ENCODE measurements at regions not wholly inside any gene's neighbourhood (a gene's known extent, or its start where the extent isn't known, plus 50 kb on each side); places are given as distances from the start of the nearest gene placed in this dataset.

DNA sequence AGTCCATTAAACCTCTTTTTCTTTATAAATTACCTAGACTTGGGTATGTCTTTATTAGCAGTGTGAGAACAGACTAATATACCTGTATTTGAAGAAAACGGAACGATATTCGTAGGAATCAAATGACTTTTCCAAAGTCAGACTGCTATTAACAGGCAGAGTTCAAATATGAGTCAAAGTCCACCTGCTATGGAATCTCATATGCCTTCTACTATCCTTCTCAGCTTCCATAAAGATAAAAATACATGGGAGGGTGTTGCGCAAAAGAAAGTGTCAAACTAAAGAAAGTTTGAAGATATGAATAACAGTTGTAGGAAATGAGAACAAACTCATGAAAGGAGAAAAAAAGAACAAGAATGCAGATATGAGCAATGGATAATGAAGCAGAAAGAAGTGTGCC lies 704.6 kb downstream of the EFNB2 start:
- no peak for FAIRE-seq
- no peak for TF ChIP-seq TAF1 (IDR thresholded peaks at IDR 0.05; ENCODE audit: borderline replicate concordance, low read depth, low read length)
- TF ChIP-seq POLR2AphosphoS5 (IDR thresholded peaks at IDR 0.05; ENCODE audit: low read depth, low read length), result no peak
- TF ChIP-seq POLR2A (IDR thresholded peaks at IDR 0.05; ENCODE audit: low read depth, low read length), result no peak

GRCh38 chr13:105827111-105827809 lies 708.2 kb downstream of the EFNB2 start:
- DNase-seq (ENCODE audit: insufficient read length) (no peak), FAIRE-seq (no peak)
- no peak for TF ChIP-seq POLR2AphosphoS5 (IDR thresholded peaks at IDR 0.05; ENCODE audit: low read depth, low read length)
- no peak for TF ChIP-seq TAF1 (IDR thresholded peaks at IDR 0.05; ENCODE audit: borderline replicate concordance, low read depth, low read length)
- TF ChIP-seq POLR2A (IDR thresholded peaks at IDR 0.05; ENCODE audit: low read depth, low read length), result no peak

More for the DNA sequence above, 704.6 kb downstream of the EFNB2 start:
- DNase-seq (ENCODE audit: insufficient read length), result no peak

GRCh38 chr13:105825071-105825470 lies 710.4 kb downstream of the EFNB2 start:
- no peak for TF ChIP-seq POLR2A (IDR thresholded peaks at IDR 0.05; ENCODE audit: low read depth, low read length)
- no peak for TF ChIP-seq TAF1 (IDR thresholded peaks at IDR 0.05; ENCODE audit: borderline replicate concordance, low read depth, low read length)
- TF ChIP-seq POLR2AphosphoS5 (IDR thresholded peaks at IDR 0.05; ENCODE audit: low read depth, low read length), result no peak
- FAIRE-seq, result no peak
- no peak for DNase-seq (ENCODE audit: insufficient read length)

DNA sequence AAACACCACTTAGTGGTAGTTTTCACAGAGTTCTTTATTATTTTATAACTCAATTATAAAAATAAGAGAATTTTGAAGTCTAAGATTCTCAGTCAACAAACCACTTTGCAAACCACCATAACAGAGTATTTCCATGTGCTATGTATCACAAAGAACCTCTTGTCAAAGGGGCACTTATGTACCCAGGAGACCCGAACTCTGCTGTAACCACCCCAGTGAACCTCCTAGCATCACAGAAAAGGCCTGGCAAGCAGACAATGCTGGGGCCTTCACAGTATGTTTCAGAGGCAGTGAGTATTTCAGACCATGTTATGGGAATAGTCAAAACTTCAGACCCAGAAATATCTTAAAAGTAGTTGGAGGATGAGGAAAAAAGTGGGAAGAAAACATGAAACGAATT lies 714.1 kb downstream of the EFNB2 start:
- no peak for TF ChIP-seq POLR2A (IDR thresholded peaks at IDR 0.05; ENCODE audit: low read depth, low read length)
- TF ChIP-seq TAF1 (IDR thresholded peaks at IDR 0.05; ENCODE audit: borderline replicate concordance, low read depth, low read length), result no peak
- no peak for TF ChIP-seq POLR2AphosphoS5 (IDR thresholded peaks at IDR 0.05; ENCODE audit: low read depth, low read length)
- FAIRE-seq, result no peak
- no peak for DNase-seq (ENCODE audit: insufficient read length)

GRCh38 chr13:105820415-105820814 lies 715.0 kb downstream of the EFNB2 start:
- DNase-seq (ENCODE audit: insufficient read length) (no peak), FAIRE-seq (no peak)
- TF ChIP-seq TAF1 (IDR thresholded peaks at IDR 0.05; ENCODE audit: borderline replicate concordance, low read depth, low read length), result no peak
- TF ChIP-seq POLR2A (IDR thresholded peaks at IDR 0.05; ENCODE audit: low read depth, low read length), result no peak
- TF ChIP-seq POLR2AphosphoS5 (IDR thresholded peaks at IDR 0.05; ENCODE audit: low read depth, low read length), result no peak

GRCh38 chr13:105817498-105817897 lies 718.0 kb downstream of the EFNB2 start:
- FAIRE-seq, result no peak
- TF ChIP-seq POLR2A (IDR thresholded peaks at IDR 0.05; ENCODE audit: low read depth, low read length) (no peak), POLR2AphosphoS5 (IDR thresholded peaks at IDR 0.05; ENCODE audit: low read depth, low read length) (no peak), TAF1 (IDR thresholded peaks at IDR 0.05; ENCODE audit: borderline replicate concordance, low read depth, low read length) (no peak)
- no peak for DNase-seq (ENCODE audit: insufficient read length)

DNA sequence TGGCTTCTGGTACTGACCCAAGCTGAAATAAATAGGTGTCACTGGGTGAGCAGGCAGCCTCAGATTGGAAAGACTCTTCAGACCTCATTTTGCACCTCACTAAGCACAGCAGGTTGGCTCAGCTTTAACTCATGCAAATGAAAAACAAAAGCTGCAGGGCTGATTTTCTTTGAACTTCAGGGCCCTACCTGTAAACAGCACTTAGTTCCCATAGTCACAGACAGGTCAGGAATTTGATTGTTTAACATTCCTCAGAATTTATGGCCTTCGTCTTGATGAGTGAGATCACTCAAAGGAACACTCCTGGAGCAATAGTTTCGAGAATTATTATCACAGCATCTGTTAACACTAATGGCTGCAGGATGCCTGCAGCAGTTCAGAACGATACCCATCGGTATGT lies 718.5 kb downstream of the EFNB2 start:
- no peak for FAIRE-seq
- DNase-seq (ENCODE audit: insufficient read length), result no peak
- TF ChIP-seq POLR2AphosphoS5 (IDR thresholded peaks at IDR 0.05; ENCODE audit: low read depth, low read length) (no peak), TAF1 (IDR thresholded peaks at IDR 0.05; ENCODE audit: borderline replicate concordance, low read depth, low read length) (no peak), POLR2A (IDR thresholded peaks at IDR 0.05; ENCODE audit: low read depth, low read length) (no peak)

DNA sequence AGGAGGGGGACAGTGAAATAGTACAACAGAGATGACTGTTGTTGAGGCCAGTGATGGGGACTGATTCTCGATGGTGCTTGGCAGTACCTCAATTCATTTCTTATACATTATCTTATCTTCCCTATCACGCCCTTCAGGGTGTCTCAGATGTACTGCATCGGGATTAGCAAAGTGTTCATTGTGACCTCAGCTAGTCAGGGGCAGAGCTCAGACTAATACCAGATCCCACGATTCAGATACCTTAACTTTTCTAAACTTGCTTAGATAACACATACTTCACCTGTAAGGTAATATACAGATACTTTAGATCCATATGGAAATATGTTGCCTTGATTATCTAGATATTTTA lies 720.6 kb downstream of the EFNB2 start:
- FAIRE-seq (no peak), DNase-seq (ENCODE audit: insufficient read length) (no peak)
- TF ChIP-seq TAF1 (IDR thresholded peaks at IDR 0.05; ENCODE audit: borderline replicate concordance, low read depth, low read length) (no peak), POLR2A (IDR thresholded peaks at IDR 0.05; ENCODE audit: low read depth, low read length) (no peak), POLR2AphosphoS5 (IDR thresholded peaks at IDR 0.05; ENCODE audit: low read depth, low read length) (no peak)

GRCh38 chr13:105814219-105814901 lies 721.1 kb downstream of the EFNB2 start:
- no peak for FAIRE-seq
- TF ChIP-seq POLR2AphosphoS5 (IDR thresholded peaks at IDR 0.05; ENCODE audit: low read depth, low read length), result no peak
- no peak for DNase-seq (ENCODE audit: insufficient read length)

DNA sequence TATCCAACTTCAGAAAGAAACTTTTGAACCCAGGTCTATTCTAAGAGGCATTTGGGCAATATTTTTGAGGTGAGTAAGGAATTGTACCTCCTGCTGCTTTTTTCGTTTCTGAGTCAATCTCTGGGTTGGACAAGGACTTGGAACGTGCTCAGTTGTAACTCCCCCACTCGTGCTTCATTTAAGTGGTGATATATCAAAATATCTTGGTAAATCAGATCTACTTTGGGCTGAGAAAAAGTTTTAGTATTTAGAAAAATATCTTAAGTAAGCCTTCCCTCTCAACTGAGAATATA lies 728.9 kb downstream of the EFNB2 start:
- FAIRE-seq, result no peak
- no peak for TF ChIP-seq POLR2A (IDR thresholded peaks at IDR 0.05; ENCODE audit: low read depth, low read length)
- no peak for TF ChIP-seq POLR2AphosphoS5 (IDR thresholded peaks at IDR 0.05; ENCODE audit: low read depth, low read length)
- no peak for DNase-seq (ENCODE audit: insufficient read length)

- TF ChIP-seq TAF1 (IDR thresholded peaks at IDR 0.05; ENCODE audit: borderline replicate concordance, low read depth, low read length) (no peak), POLR2AphosphoS5 (IDR thresholded peaks at IDR 0.05; ENCODE audit: low read depth, low read length) (no peak), POLR2A (IDR thresholded peaks at IDR 0.05; ENCODE audit: low read depth, low read length) (no peak)
- DNase-seq (ENCODE audit: insufficient read length) (no peak), FAIRE-seq (no peak)
These were observed 729.4 kb downstream of the EFNB2 start for GRCh38 chr13:105805892-105806627.

Data from GM12892 (cell line).